Activated CD4-positive, alpha-beta T cell treated with anti-CD3 and anti-CD28 coated beads, Interleukin-2, Interleukin-4, amounts not matched to agents 100 ng/mL and 50 ng/mL, durations not matched to agents 16 hours and 8 hours (primary cell): ENCODE measurements at regions not wholly inside any gene's neighbourhood (a gene's known extent, or its start where the extent isn't known, plus 50 kb on each side); places are given as distances from the start of the nearest gene placed in this dataset.
A peak's percentile ranks its signal among the peaks of the same experiment; 100 is the strongest.
"Not testable (repeated sequence)": the region's sequence is repeated elsewhere in the genome, so short reads cannot be mapped to it uniquely, and the experiment has no call there.

ENCODE experiments used
- DNase-seq: peaks from one replicate; pipeline ENCODE4 v3.0.0-alpha.2; 2020; ENCODE audit warnings: low spot score

DNA sequence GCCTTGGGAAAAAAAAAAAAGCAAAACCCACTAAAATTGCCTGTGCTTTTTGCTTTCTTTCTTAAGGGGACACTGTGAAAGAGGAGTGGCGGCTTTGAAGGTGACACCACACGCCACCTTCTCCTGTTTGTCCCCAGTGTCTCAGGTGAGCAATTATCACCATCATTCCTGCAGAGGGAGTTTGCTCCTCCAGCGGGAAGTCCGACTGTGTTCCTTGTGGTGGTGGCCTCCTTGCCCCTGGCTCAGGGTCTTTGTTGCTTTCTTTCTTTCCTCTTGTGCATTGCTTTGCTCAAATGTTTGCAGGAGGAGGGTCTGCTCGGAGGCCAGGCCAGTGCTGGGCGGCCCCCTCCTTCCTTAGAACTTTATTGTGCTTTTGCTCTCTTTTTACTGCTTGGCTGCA is 164.3 kb upstream of the CXCR4 start:
- no peak for DNase-seq

DNA sequence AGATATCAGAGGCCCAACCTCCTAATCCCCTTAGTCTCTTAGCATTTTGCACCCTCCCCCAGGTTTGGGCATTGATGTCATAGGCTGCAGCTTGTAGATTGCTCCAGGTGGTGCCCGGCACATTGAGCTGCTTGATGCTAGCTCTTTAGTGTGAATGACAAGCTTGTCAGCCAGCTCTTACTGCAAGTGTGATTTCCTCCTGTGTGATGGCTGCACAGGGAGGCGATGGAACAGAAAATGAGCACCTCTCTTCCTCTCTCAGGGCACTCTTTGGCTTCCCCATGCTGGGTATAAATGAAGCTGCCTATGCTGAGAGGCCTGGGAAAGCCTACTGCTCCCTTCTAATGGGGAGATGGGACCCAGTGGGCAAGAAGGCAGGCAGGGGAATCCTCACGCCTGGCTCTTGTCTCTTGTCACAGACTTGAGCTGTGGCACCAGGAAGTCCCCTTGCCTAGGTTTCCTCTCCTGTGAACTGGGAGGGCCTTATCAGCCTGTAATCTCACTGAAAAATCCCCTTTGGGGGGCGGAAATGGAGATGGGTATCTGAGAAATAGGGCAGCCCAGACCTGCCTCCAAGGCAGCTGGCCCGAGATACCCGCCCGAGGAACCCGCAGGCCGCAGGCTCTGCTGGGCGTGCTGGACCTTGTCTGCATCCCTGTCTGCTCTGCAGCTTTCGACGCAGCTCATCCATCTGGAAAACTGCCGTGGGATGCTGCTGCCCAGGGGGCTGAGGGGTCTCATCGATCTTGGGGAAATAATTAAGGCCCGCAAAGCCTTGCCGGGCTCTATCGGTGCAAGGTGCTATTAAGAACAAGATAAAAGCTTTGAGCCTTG is 163.5 kb upstream of the CXCR4 start:
- peak; percentile 41 for DNase-seq

DNA sequence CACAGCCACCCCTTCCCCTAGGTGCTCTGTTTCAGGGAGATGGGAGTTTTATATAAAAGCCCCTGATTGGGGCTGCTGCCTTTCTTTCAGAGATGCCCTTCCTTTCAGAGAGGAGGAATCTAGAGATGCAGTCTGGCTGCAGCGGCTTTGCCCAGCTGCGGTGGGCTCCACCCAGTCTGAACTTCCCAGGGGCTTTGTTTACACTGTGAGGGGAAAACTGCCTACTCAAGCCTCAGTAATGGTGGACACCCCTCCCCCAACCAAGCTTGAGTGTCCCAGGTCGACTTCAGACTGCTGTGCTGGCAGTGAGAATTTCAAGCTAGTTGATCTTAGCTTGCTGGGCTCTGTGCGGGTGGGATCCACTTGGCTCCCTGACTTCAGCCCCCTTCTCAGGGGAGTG is 148.4 kb upstream of the CXCR4 start:
- not testable (repeated sequence) for DNase-seq

DNA sequence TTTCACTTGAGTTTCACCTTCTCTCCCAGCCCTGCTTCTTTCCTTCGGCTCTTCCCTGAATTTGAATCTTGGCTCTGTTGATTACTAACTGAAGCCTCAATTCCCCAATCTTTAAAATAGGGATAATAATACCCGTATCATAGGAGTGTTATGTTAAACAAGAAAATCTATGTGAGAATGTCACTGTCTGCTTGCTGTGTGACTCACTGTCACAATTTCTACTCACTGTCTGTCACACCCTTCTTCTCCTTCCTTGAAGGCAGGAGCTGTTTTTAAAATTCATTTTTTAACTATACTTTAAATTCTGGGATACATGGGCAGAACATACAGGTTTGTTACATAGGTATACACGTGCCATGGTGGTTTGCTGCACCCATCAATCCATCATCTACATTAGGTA is 141.6 kb upstream of the CXCR4 start:
- DNase-seq: no peak

DNA sequence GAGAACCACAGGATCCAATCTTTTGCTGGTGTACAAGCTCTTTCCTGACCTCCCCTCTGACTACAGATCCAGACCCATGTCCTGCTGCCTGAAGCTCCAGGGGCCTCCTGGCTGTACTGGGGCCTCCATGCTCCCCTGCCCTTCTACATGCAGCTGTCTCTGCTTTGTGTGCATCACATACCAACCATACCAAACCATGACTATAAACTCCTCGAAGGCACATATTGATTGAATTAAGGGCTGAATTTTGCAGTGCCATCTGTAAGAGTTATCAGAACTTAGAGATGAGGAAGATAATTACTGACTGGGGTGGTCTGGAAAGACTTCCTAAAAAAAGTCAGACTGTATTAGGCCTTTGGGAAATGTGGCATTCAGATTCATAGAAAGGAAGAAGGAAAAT is 139.9 kb upstream of the CXCR4 start:
- no peak for DNase-seq

DNA sequence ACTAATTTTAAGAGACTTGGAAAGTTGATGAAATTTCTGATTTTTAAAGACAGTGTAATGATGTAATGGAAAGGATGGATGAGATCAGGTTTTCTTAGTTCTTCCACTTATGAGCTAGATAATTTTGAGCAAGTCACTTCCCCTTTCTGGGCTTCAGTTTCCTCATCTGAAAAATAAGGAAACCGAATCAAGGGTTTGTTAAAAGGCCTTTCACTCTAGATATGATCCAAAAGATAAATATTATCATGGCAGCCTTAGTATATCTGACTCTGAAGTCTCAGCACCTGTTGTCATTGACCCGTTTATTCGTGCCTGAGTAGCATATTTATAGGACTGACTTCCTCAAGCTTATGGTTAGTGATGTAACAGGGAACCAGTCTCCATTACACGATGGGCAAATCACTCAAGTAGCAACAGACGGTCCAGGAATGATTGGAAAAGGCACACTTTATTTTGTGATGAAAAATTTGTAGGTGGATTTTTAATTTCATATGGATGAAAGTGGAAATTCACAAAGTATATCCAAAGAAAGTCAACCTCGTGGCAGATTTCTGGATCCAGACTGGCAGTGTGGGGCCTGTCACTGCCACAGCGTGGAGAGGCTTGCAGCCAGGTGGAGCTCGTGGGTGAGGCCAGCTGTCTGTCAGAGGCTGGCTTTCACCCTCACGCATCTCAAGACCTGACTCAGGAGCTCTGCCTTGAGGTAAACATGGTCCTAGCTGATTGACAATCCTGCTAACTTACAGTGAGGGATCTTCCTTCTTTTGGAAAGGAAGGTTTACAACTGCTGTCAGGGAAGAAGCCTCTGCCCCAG is 137.9 kb upstream of the CXCR4 start:
- DNase-seq: no peak

DNA sequence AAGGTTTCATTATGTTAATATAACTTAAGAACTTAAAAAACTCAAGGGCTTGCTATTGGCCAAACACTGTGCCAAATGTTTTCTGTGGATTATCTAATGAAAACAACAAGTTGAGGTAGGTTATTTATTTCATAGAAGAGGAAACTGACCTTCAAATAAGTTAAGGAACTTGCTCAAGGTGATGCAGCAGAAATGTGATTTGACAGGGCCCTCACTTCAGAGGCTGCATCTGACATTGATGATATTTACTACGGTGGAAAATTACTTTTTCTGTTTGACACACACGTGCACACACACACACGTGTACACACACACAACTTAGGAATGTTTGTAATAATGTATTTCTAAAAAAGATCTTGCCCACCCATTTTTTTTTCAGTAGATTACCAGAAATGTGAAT is 137.2 kb upstream of the CXCR4 start:
- DNase-seq: no peak

DNA sequence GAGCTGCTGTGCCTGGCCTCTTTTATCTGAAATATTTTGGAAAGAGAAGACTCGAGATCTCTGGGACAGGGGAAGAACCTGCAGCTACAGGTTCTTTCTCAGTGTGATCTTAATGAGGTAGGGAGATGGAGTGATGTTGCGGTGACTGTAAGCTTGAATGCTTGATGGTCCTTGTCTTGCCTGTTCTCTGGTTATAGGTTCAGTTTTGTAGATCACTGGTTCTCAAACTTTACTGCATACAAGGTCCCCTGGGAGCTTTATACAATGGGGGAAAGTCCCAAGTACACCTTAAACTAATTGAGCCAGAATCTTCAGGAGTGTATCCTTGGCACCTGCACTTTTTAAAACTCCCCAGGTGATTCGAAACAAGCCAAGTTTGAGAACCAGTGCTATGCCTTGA is 136.7 kb upstream of the CXCR4 start:
- DNase-seq: no peak

DNA sequence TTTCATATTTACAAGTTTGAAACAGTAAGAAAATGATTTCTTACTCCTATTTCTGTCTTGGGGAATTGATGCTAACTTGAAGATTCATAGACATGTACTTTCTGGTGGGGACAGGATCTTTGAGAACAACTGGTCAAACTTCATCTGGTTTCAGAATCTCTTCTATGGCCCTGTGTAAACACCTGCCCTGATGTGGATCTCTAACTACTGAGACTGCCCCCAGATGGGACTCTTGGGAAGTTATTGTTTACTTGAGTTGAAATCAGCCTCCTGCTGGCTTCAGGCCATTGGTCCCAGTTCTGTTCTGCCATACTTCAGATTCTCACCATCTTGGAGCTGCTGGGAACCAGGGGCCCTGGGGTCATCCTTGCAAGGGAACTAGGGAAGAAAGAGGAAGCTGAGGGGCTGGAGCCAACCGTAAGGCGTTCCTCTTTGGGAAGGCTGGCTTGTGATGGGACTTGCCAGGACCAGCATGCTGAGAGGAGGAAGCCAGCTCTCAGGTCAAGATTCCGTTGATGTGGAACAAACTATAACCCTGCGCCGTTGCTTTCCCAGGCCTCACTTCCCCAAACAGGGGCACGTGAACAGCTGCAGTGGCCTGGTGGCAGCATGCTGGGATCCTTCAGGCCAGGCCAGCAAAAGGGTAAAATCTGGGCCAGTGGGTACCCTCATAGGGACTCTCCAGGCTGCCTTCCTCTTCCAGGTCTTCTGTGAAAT is 135.5 kb upstream of the CXCR4 start:
- no peak for DNase-seq

DNA sequence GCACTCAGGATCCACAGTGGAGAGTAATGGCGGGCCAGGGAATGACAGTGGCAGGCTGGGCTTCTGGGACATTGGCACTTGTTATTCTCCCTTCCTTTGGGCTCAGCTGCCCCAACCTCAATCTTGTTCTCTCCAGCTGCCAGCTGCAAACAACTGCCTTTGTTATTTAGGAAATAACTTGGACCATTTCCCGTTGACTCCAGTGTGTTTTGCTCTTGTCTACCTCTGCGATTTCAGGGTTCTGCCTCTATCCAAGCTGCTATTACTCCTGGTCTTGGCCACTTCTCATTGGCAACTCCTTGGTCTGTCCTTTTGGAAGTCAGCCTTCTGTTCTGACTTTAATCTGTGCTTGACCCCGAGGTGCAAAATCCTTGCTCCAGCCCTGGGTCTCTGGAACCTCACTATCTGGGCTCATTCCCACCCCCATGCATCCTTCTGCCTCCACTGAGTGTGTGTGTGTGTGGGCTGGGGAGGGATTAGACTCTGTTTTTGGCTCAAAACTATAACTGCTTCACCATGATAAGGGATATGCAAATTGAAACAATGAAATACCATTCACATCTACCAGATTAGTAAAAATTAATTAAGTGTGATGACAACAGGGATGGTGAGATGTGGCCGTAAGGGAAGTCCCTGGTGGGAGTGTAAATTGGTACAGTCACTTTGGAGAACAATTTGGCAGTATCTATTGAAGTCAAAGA is 134.1 kb upstream of the CXCR4 start:
- DNase-seq: no peak

DNA sequence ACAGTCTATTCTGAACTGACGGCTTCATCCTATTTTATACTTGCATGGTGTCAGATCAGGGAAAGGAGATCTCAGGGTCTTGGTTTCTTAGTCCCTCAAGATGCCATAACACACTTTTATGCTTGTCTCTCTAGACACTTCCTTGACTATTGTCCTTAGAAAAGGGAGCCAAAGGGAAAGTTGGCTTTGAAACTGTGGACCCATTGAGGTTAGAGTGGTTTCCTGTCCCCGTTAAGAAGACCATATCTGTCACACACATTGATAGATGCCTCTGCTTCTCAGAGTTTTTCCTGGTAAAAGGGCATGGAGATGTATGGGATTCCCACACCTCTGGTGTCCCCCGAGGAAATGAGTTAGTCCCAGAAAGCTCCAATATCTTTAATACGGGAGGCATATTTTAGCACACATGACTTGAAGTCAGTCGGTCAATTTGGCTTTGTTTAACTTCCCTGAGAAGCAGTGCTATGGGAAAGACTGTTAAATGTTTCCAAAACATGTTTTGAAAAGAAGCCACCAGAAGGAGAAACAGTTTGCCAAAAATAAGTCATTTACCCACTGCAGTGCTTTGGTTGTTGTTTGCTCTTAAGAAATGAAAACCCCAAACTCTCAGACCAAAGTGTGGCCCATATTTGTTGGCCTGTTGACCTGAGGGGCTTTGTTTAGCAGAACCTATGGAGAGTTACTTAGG is 133.4 kb upstream of the CXCR4 start:
- DNase-seq: no peak

DNA sequence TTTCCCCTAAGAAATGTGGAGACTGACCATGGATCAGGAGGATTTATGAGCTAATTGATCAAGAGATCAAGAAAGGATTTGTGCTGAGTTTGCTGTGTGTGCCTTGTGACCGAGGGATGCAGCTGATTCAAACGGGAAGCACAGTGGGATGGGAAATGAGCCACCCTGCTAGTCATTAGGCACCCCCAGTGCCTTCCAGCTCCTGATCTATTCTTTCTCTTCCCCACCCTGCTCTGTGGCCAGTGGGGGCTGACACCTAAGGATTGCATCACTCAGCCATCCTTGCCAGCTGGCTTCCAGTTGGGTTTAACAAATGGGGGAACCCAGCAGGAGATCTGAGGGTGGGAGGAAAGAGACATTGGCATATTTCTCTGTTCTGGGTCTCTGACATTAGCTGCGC is 132.2 kb upstream of the CXCR4 start:
- no peak for DNase-seq

DNA sequence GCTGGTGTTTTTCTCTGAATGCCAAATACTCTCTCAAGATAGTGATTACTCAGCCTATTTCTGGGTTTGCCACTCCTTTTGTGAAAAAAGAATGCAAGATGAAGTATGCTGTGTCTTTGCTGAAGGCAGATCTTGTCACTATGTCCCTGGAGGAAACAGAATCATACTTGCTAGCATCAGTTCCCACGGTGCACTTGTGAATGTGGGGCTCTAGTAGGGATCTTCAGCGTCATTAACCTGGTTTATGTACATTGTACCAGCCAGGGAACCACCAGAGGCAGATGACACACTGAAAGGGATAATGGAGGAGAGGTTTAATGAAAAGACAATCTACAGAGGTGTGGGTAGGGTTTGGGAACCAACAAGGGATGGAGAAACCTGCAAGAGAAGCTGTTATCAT is 131.0 kb upstream of the CXCR4 start:
- DNase-seq: no peak

DNA sequence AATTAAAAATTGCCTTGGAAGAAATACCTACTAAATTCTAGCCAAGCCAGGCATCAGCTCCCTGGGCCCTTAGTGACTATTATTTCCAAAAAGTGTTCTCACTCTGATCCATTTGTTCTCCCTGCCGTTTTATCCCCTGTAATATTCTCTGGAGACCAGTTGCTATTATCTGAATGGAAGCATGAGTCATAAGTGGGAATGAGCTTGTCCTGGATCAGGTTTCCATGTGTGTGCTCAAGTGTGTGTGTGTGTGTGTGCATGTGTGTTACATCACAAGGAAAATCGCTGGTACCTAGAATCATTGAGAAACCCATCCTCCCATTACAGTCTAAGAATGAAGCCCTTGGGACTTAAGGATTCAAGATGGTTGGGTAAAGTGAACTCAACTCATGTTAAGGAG is 130.3 kb upstream of the CXCR4 start:
- DNase-seq: no peak

DNA sequence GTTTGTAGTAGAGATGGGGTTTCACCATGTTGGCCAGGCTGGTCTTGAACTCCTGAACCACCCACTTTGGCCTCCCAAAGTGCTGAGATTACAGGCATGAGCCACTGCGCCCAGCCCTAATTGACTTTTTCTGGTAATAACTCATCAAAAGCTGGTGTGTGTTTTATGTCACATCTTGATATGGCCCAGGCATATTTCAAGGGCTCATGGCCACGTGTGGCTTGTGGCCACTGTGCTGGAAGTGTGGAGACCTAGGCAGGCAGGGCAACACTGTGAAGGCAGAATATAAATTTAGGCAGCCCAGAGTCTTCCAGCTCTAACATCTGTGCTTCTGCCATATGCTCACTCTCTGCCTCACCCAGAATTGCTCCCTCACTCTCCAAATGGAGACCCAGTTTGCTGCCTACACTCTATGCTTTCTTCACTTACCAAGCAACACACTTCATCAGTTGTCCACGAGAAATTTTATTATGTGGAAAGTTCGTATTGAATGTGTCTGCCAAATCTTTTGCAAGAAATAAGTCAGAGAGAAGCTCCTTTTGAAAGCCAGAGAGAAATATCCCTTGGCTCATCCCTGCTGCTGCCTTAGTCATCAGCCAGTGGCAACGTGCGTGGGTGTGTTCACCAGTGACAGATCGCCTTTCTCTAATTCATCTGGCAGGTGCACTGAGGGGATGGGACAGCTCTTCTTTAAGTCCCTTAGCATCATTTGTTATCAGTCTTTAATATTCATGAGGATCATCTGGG is 129.4 kb upstream of the CXCR4 start:
- no peak for DNase-seq

DNA sequence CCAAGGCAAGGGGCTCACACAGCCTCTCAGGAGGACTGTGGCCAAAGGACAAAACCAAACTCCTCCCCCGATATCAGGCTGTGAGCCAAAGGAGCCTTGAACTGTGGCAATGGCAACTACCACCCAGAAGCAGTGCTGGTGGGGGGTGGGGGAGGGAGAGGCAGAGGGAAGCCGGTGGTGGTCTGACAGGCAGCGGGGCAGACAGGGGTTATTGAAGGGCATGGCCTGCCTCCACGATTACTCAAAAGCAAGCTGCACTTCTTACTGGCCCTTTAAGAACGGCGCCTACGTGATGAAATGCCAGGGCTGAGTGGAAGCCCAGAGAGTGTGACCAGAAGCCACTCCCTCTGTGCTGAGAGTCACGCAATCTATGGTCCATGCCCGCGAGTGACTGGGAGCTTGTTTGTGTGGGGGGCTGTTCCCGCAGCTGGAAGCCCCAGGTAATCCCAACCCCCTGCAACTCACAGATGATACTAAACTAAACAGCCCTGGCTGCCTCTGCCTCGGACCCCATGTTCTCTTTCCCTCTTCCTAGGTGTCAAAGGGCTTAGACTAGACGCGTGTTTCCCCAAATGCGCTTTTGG is 128.2 kb upstream of the CXCR4 start:
- DNase-seq: no peak

DNA sequence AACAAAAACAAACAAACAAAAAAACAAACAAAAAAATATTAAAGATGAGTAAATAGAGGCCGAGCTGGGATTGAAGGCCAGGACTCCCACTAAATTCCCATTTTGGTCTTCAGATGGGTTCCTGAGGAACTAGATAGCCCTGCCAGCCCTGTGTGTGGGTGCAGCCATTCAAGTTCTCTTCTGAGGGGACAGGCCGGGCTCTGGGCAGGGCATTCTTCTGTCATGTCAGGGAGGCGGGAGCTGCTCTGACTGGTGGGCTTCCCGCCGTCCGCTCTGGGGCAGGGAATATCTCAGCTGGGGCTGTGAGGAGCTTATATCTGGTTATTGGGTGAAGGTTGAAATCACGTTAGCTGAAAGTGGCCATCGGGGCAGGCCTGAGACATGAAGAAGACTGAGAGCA is 127.3 kb upstream of the CXCR4 start:
- no peak for DNase-seq

DNA sequence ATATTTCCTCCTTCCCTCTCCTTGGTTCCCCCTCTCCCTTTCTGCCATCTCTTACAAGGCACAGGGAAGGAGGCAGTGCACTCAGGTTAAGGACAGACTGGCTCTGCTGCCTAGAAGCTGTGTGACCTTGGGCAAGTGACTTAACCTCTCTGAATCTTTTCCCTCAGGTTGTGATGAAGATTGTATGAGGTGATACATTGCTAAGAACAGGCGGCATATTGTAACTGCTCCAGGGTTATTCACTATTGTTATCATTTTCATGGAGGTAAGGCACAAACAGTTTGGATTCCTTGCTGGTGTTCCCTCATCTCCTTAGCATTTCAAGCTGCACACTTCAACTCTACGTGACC is 126.6 kb upstream of the CXCR4 start:
- no peak for DNase-seq

DNA sequence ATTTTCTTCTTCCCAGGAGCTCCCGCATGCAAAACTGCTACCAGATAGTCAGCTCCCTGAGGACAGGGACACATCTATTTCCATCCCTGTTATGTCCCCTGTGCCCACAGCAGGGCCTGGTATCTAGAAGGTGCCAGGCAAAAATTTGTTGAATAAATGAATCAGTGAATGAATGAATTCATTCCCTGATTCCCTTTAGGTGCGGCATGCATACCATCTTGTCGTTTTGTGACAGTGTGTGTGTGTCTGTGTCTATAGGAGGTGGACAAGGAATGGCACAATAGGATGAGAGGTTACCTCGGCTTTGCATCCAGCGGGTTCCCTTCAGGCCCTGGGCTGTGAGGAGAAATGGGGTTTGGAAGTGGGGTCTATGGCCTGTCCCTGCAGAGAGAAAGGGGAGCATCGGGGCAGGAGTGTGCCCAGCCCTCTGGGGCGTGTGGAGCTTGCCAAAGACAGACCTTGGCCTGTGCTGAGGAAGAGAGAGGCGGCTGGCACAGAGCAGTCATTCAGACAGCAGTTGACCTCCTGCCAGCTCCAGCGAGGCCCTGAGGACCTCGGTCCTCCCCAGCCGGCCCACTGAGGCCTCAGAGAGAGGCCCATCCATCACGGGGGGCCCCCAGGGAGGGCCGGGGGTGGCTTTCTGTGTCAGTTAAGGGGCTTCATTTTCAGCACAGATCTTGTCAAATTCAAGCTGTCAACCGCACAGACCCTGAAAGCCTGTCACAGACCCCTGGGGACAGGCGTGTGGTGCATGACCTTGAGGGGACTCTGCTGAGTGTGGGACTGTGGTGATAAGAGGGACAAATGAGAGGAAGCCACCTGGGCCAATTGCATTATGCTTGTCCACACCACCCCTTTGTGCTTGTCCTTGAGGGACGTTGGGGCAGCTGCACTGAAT is 125.9 kb upstream of the CXCR4 start:
- DNase-seq: no peak
